ENCODE measurements at regions not wholly inside any gene's neighbourhood (a gene's known extent, or its start where the extent isn't known, plus 50 kb on each side); places are given as distances from the start of the nearest gene placed in this dataset.

GRCh38 chr3:194874206-194874605, 188.5 kb downstream of the FAM43A start:
- TF ChIP-seq POLR2A (IDR thresholded peaks at IDR 0.05; ENCODE audit: low read length) (no peak), USF2 (IDR thresholded peaks at IDR 0.05) (no peak), CTCF (IDR thresholded peaks at IDR 0.05) (no peak), REST (IDR thresholded peaks at IDR 0.05) (no peak), TP53 (CRISPR knock-in tag; IDR thresholded peaks at IDR 0.05) (no peak), ZFP36 (IDR thresholded peaks at IDR 0.05; ENCODE audit: borderline replicate concordance, partially characterized antibody) (no peak), RFX5 (IDR thresholded peaks at IDR 0.05) (no peak), NPAS2 (CRISPR knock-in tag; IDR thresholded peaks at IDR 0.05; ENCODE audit: borderline replicate concordance) (no peak), SREBF2 (IDR thresholded peaks at IDR 0.05) (no peak), JUN (IDR thresholded peaks at IDR 0.05) (no peak), MAX (IDR thresholded peaks at IDR 0.05) (no peak), SMC3 (IDR thresholded peaks at IDR 0.05) (no peak)

Data from A549 (cell line).